Parathyroid adenoma (tissue), 2 donors: ENCODE measurements at regions not wholly inside any gene's neighbourhood (a gene's known extent, or its start where the extent isn't known, plus 50 kb on each side); places are given as distances from the start of the nearest gene placed in this dataset.

Experiments used
- H2AFZ ChIP-seq: fragments of 300-600 bp; sonication (generic); one replicate; pipeline ENCODE4 v1.7.0; 2017; ENCODE audit warnings: antibody characterized with exemption, mild to moderate bottlenecking
- H3K27ac ChIP-seq: fragments of 300-600 bp; sonication (generic); one replicate; pipeline ENCODE4 v1.7.0; 2017
- H3K27me3 ChIP-seq: fragments of 300-600 bp; sonication (generic); one replicate; pipeline ENCODE4 v1.7.0; 2017; ENCODE audit warnings: low read length; ENCODE audit not compliant: control insufficient read depth, insufficient read depth
- H3K36me3 ChIP-seq: fragments of 300-600 bp; sonication (generic); one replicate; pipeline ENCODE4 v1.7.0; 2017; ENCODE audit warnings: low read length; ENCODE audit not compliant: control insufficient read depth, insufficient read depth
- H3K4me1 ChIP-seq: fragments of 300-600 bp; sonication (generic); one replicate; pipeline ENCODE4 v1.7.0; 2017; ENCODE audit warnings: control low read depth
- H3K4me2 ChIP-seq: fragments of 300-600 bp; sonication (generic); one replicate; pipeline ENCODE4 v1.7.0; 2017; ENCODE audit warnings: low read length
- H3K4me3 ChIP-seq: fragments of 300-600 bp; sonication (generic); one replicate; pipeline ENCODE4 v1.7.0; 2017; ENCODE audit warnings: low read depth, low read length
- H3K79me2 ChIP-seq: fragments of 300-600 bp; sonication (generic); one replicate; pipeline ENCODE4 v1.7.0; 2017; ENCODE audit warnings: control low read depth
- H3K9ac ChIP-seq: fragments of 300-600 bp; sonication (generic); one replicate; pipeline ENCODE4 v1.7.0; 2017; ENCODE audit warnings: mild to moderate bottlenecking
- H3K9me3 ChIP-seq: fragments of 300-600 bp; sonication (generic); one replicate; pipeline ENCODE4 v1.7.0; 2017; ENCODE audit warnings: low read length; ENCODE audit not compliant: control insufficient read depth
- CTCF ChIP-seq: fragments of 300-600 bp; sonication (generic); IDR thresholded peaks from one replicate; pipeline ENCODE4 v1.7.0; 2017; ENCODE audit warnings: antibody characterized with exemption, mild to moderate bottlenecking
- donor health status: primary hyperparathyroidism.

- Histone ChIP-seq H3K4me2 (no peak overlapping the region), H3K9ac (no peak overlapping the region), H3K9me3 (no peaks in the 10 kb centered on the region), H3K4me3 (no peak overlapping the region), H3K27ac (no peak overlapping the region), H3K36me3 (no peaks in the 10 kb centered on the region), H2AFZ (no peak overlapping the region), H3K27me3 (no peaks in the 10 kb centered on the region), H3K4me1 (peaks cover 4% of the 10 kb centered on the region), H3K79me2 (no peaks in the 10 kb centered on the region)
- TF ChIP-seq CTCF = no peak
Measured at GRCh38 chr6:90414352-90414751, 117.7 kb upstream of the BACH2 start.

- H3K9ac ChIP-seq = no peak overlapping the region
- H3K4me1 ChIP-seq = peaks cover 4% of the 10 kb centered on the region
- H2AFZ ChIP-seq = peak overlapping the region; percentile 68
- no peak overlapping the region for H3K4me3 ChIP-seq
- no peak for TF ChIP-seq CTCF
- H3K4me2 ChIP-seq = no peak overlapping the region
- no peaks in the 10 kb centered on the region for H3K79me2 ChIP-seq
- H3K36me3 ChIP-seq = no peaks in the 10 kb centered on the region
- H3K27ac ChIP-seq = no peak overlapping the region
- H3K27me3 ChIP-seq = no peaks in the 10 kb centered on the region
- H3K9me3 ChIP-seq = no peaks in the 10 kb centered on the region
Measured at GRCh38 chr6:90413867-90414266, 117.2 kb upstream of the BACH2 start.

GRCh38 chr6:90413396-90413795 lies 116.8 kb upstream of the BACH2 start:
- Histone ChIP-seq H3K4me1 (peaks cover 4% of the 10 kb centered on the region), H3K9me3 (no peaks in the 10 kb centered on the region), H3K36me3 (no peaks in the 10 kb centered on the region), H3K27me3 (no peaks in the 10 kb centered on the region), H3K9ac (no peak overlapping the region), H3K79me2 (no peaks in the 10 kb centered on the region), H3K4me2 (no peak overlapping the region), H3K27ac (no peak overlapping the region), H3K4me3 (no peak overlapping the region), H2AFZ (peak overlapping the region; percentile 68)
- no peak for TF ChIP-seq CTCF

- H3K4me3 ChIP-seq = no peak overlapping the region
- H3K27ac ChIP-seq = no peak overlapping the region
- no peaks in the 10 kb centered on the region for H3K27me3 ChIP-seq
- H2AFZ ChIP-seq = no peak overlapping the region
- no peak for TF ChIP-seq CTCF
- H3K79me2 ChIP-seq = no peaks in the 10 kb centered on the region
- no peak overlapping the region for H3K9ac ChIP-seq
- no peak overlapping the region for H3K4me2 ChIP-seq
- H3K4me1 ChIP-seq = peaks cover 4% of the 10 kb centered on the region
- H3K9me3 ChIP-seq = no peaks in the 10 kb centered on the region
- H3K36me3 ChIP-seq = no peaks in the 10 kb centered on the region
Measured at GRCh38 chr6:90412538-90413369, 116.1 kb upstream of the BACH2 start.

GRCh38 chr6:90411292-90411781 lies 114.7 kb upstream of the BACH2 start:
- Histone ChIP-seq H3K27ac (no peak overlapping the region), H3K9ac (no peak overlapping the region), H3K36me3 (no peaks in the 10 kb centered on the region), H2AFZ (no peak overlapping the region), H3K4me3 (no peak overlapping the region), H3K9me3 (no peaks in the 10 kb centered on the region), H3K4me2 (no peak overlapping the region), H3K79me2 (no peaks in the 10 kb centered on the region), H3K4me1 (peaks cover 4% of the 10 kb centered on the region), H3K27me3 (no peaks in the 10 kb centered on the region)
- TF ChIP-seq CTCF = no peak
